ENCODE measurements at regions not wholly inside any gene's neighbourhood (a gene's known extent, or its start where the extent isn't known, plus 50 kb on each side); places are given as distances from the start of the nearest gene placed in this dataset.

- no peaks in the 10 kb centered on the region for H3K36me3 ChIP-seq (ENCODE audit: control insufficient read depth, insufficient read depth, low read length)
- BruUV-seq (replicated peaks): no TSS peak
- H3K4me3 ChIP-seq (ENCODE audit: low read depth in 2 of 2, low read length in 2 of 2): no peak overlapping the region
- intact Hi-C loops (cut with micrococcal nuclease; ENCODE audit: unreplicated experiment): no loop called here
- ChIA-PET CTCF (interaction anchor here (0.5 kb wide), 1 partner anchor 273 kb away, joined by 3 read pairs; no protein-coding TSS in a partner anchor), POLR2A (interaction anchor here (1.0 kb wide), 1 partner anchor 81 kb away, joined by 3 read pairs; no protein-coding TSS in a partner anchor)
- ATAC-seq (no peak), DNase-seq (ENCODE audit: low read depth, low spot score) (no peak)
- no peaks in the 10 kb centered on the region for H3K27me3 ChIP-seq (ENCODE audit: control insufficient read depth, insufficient read depth, low read length)
- no peak for TF ChIP-seq REST (IDR thresholded peaks at IDR 0.05; ENCODE audit: insufficient read depth in 1 of 2, low read depth in 2 of 2, low read length in 1 of 2)
- no peak for TF ChIP-seq POLR2AphosphoS5 (IDR thresholded peaks at IDR 0.05; ENCODE audit: low read depth, low read length)
- no peak for TF ChIP-seq CTCF (IDR thresholded peaks at IDR 0.05)
- TF ChIP-seq SIN3A (IDR thresholded peaks at IDR 0.05; ENCODE audit: borderline replicate concordance, insufficient read depth, low read depth, low read length): no peak
- TF ChIP-seq TCF7L2 (IDR thresholded peaks at IDR 0.05; ENCODE audit: low read depth, low read length): no peak
- in situ Hi-C loops (cut with HindIII; ENCODE audit: low pct_unique_long_range_greater_than_20kb, low sequenced_read_pairs): no loop called here
- H3K9me3 ChIP-seq (ENCODE audit: control insufficient read depth, insufficient read depth, low read depth, low read length): no peaks in the 10 kb centered on the region
- no peak overlapping the region for H3K27ac ChIP-seq (ENCODE audit: low read length)
- no peaks in the 10 kb centered on the region for H3K4me1 ChIP-seq (ENCODE audit: control insufficient read depth, insufficient read depth, low read length)
These were observed 67.1 kb upstream of the TAF1B start for GRCh38 chr2:9775999-9776712.

GRCh38 chr2:9777081-9777480 lies 66.2 kb upstream of the TAF1B start:
- Histone ChIP-seq H3K36me3 (ENCODE audit: control insufficient read depth, insufficient read depth, low read length) (no peaks in the 10 kb centered on the region), H3K27me3 (ENCODE audit: control insufficient read depth, insufficient read depth, low read length) (no peaks in the 10 kb centered on the region), H3K9me3 (ENCODE audit: control insufficient read depth, insufficient read depth, low read depth, low read length) (no peaks in the 10 kb centered on the region), H3K4me1 (ENCODE audit: control insufficient read depth, insufficient read depth, low read length) (no peaks in the 10 kb centered on the region), H3K27ac (ENCODE audit: low read length) (no peak overlapping the region), H3K4me3 (ENCODE audit: low read depth in 2 of 2, low read length in 2 of 2) (no peak overlapping the region)
- ChIA-PET CTCF (interaction anchor here (0.5 kb wide), 1 partner anchor 274 kb away, joined by 3 read pairs; no protein-coding TSS in a partner anchor), POLR2A (interaction anchor here (1.0 kb wide), 1 partner anchor 82 kb away, joined by 3 read pairs; no protein-coding TSS in a partner anchor)
- DNase-seq (ENCODE audit: low read depth, low spot score) (no peak), ATAC-seq (no peak)
- TF ChIP-seq CTCF (IDR thresholded peaks at IDR 0.05) (no peak), POLR2AphosphoS5 (IDR thresholded peaks at IDR 0.05; ENCODE audit: low read depth, low read length) (no peak), TCF7L2 (IDR thresholded peaks at IDR 0.05; ENCODE audit: low read depth, low read length) (no peak), SIN3A (IDR thresholded peaks at IDR 0.05; ENCODE audit: borderline replicate concordance, insufficient read depth, low read depth, low read length) (no peak), REST (IDR thresholded peaks at IDR 0.05; ENCODE audit: insufficient read depth in 1 of 2, low read depth in 2 of 2, low read length in 1 of 2) (no peak)
- in situ Hi-C loops (cut with HindIII; ENCODE audit: low pct_unique_long_range_greater_than_20kb, low sequenced_read_pairs): no loop called here
- intact Hi-C loops (cut with micrococcal nuclease; ENCODE audit: unreplicated experiment): no loop called here
- no TSS peak for BruUV-seq (replicated peaks)

Data from Panc1 (cell line).